ENCODE measurements at regions not wholly inside any gene's neighbourhood (a gene's known extent, or its start where the extent isn't known, plus 50 kb on each side); places are given as distances from the start of the nearest gene placed in this dataset.

GRCh38 chr12:22979854-22980469 is 355.0 kb downstream of the ETNK1 start:
- Histone ChIP-seq H3K9me3 (ENCODE audit: low read depth) (no peaks in the 10 kb centered on the region), H2AFZ (no peak overlapping the region), H3K79me2 (ENCODE audit: insufficient read depth) (no peaks in the 10 kb centered on the region), H3K27ac (no peak overlapping the region; the same call in 1 of the 2 replicates), H3K9ac (no peak overlapping the region), H3F3A (ENCODE audit: insufficient read depth) (peaks cover 23% of the 10 kb centered on the region), H3K27me3 (replicated peaks; ENCODE audit: insufficient read depth) (no peaks in the 10 kb centered on the region), H3K4me2 (ENCODE audit: unreplicated experiment) (no peak overlapping the region), H3K4me1 (ENCODE audit: insufficient read depth) (peaks cover 33% of the 10 kb centered on the region), H3K9me2 (ENCODE audit: insufficient read depth) (no peaks in the 10 kb centered on the region), H3K4me3 (no peak overlapping the region), H3K36me3 (ENCODE audit: low read depth) (no peaks in the 10 kb centered on the region), H4K20me1 (ENCODE audit: insufficient read depth) (no peaks in the 10 kb centered on the region)
- peak; percentile 13 for DNase-seq
- TF ChIP-seq EZH2phosphoT487 (IDR thresholded peaks at IDR 0.05; ENCODE audit: insufficient read depth, low read depth) (no peak), EZH2 (IDR thresholded peaks at IDR 0.05; ENCODE audit: insufficient read depth, poor library complexity, severe bottlenecking) (no peak)
- in situ Hi-C loops (cut with MboI) = no loop called here
- WGBS, 2 experiments (ENCODE audit: low coverage in 1 of 2, low lambda C conversion rate in 2 of 2, missing lambda C conversion rate in 2 of 2) = 65 to 66% methylated on average over 5 of the region's 5 CpGs

- Histone ChIP-seq H3K27ac (no peak overlapping the region), H3K36me3 (ENCODE audit: low read depth) (no peaks in the 10 kb centered on the region), H3K79me2 (ENCODE audit: insufficient read depth) (no peaks in the 10 kb centered on the region), H2AFZ (no peak overlapping the region), H3K9me2 (ENCODE audit: insufficient read depth) (no peaks in the 10 kb centered on the region), H4K20me1 (ENCODE audit: insufficient read depth) (no peaks in the 10 kb centered on the region), H3K4me1 (ENCODE audit: insufficient read depth) (peaks cover 17% of the 10 kb centered on the region), H3K9ac (no peak overlapping the region), H3F3A (ENCODE audit: insufficient read depth) (peaks cover 10% of the 10 kb centered on the region), H3K4me3 (no peak overlapping the region), H3K27me3 (replicated peaks; ENCODE audit: insufficient read depth) (no peaks in the 10 kb centered on the region), H3K9me3 (ENCODE audit: low read depth) (no peaks in the 10 kb centered on the region), H3K4me2 (ENCODE audit: unreplicated experiment) (no peak overlapping the region)
- in situ Hi-C loops (cut with MboI) = no loop called here
- WGBS, 2 experiments (ENCODE audit: low coverage in 1 of 2, low lambda C conversion rate in 2 of 2, missing lambda C conversion rate in 2 of 2) = 68 to 72% methylated on average over 3 of the region's 3 CpGs
- no peak for TF ChIP-seq EZH2 (IDR thresholded peaks at IDR 0.05; ENCODE audit: insufficient read depth, poor library complexity, severe bottlenecking)
- TF ChIP-seq EZH2phosphoT487 (IDR thresholded peaks at IDR 0.05; ENCODE audit: insufficient read depth, low read depth) = no peak
- peak; percentile 39 for DNase-seq
These were observed 356.7 kb downstream of the ETNK1 start for GRCh38 chr12:22981711-22982110.

DNA sequence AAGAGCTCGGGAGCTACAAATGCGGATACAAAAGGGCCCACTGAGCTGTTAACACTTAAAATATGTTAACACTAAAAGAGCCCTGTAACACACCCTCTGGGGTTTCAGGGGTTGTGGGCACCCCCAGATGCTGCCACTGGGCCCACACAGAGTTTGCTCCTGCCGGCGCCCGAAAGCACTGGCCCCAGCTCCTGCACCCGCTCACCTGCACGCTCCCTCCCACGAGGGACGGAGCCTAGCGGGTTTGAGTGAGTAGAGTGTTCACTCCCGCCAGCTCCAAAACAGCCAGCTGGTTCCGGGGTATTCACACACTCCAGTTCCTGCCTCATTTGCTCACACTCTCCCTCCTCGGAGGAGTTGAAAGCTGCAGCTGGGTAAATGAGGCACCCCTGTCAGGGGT is 357.7 kb downstream of the ETNK1 start:
- no peaks in the 10 kb centered on the region for H3K79me2 ChIP-seq (ENCODE audit: insufficient read depth)
- no peak overlapping the region for H3K4me3 ChIP-seq
- TF ChIP-seq EZH2phosphoT487 (IDR thresholded peaks at IDR 0.05; ENCODE audit: insufficient read depth, low read depth) (no peak), EZH2 (IDR thresholded peaks at IDR 0.05; ENCODE audit: insufficient read depth, poor library complexity, severe bottlenecking) (no peak)
- no peaks in the 10 kb centered on the region for H3K27me3 ChIP-seq (replicated peaks; ENCODE audit: insufficient read depth)
- in situ Hi-C loops (cut with MboI) = no loop called here
- H3K4me2 ChIP-seq (ENCODE audit: unreplicated experiment) = no peak overlapping the region
- peaks cover 10% of the 10 kb centered on the region for H3F3A ChIP-seq (ENCODE audit: insufficient read depth)
- H3K9ac ChIP-seq = no peak overlapping the region
- H2AFZ ChIP-seq = no peak overlapping the region
- 84 to 85% methylated on average over 12 to 13 of the region's 13 CpGs for WGBS, 2 experiments (ENCODE audit: low coverage in 1 of 2, low lambda C conversion rate in 2 of 2, missing lambda C conversion rate in 2 of 2)
- no peak for DNase-seq
- no peaks in the 10 kb centered on the region for H4K20me1 ChIP-seq (ENCODE audit: insufficient read depth)
- no peaks in the 10 kb centered on the region for H3K36me3 ChIP-seq (ENCODE audit: low read depth)
- H3K9me2 ChIP-seq (ENCODE audit: insufficient read depth) = no peaks in the 10 kb centered on the region
- H3K27ac ChIP-seq = no peak overlapping the region
- H3K9me3 ChIP-seq (ENCODE audit: low read depth) = no peaks in the 10 kb centered on the region
- peaks cover 22% of the 10 kb centered on the region for H3K4me1 ChIP-seq (ENCODE audit: insufficient read depth)

DNA sequence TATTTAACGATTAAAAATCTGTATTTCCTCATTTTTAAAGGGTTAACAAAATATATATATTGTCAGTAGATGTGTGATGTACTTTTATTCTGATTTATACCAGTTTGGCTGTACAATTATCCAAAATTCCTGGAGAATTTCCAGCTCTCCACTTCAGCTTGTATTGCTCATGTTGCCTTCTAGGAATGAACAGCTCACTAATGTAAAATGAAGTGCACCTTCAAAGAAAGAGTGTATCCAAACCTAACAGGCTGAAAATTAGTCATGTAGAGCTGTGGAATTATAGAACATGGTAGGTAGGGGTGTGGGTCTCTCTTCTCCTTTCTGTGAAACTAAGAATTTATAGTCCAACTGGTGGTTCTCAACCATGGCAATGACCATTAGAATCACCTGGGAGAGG is 362.0 kb downstream of the ETNK1 start:
- in situ Hi-C loops (cut with MboI) = no loop called here
- Histone ChIP-seq H3K9ac (no peak overlapping the region), H3K4me1 (ENCODE audit: insufficient read depth) (peaks cover 4% of the 10 kb centered on the region), H3K27ac (no peak overlapping the region), H2AFZ (no peak overlapping the region), H3K9me2 (ENCODE audit: insufficient read depth) (no peaks in the 10 kb centered on the region), H3K4me3 (no peak overlapping the region), H3K27me3 (replicated peaks; ENCODE audit: insufficient read depth) (peaks cover 5% of the 10 kb centered on the region), H4K20me1 (ENCODE audit: insufficient read depth) (no peaks in the 10 kb centered on the region), H3K79me2 (ENCODE audit: insufficient read depth) (no peaks in the 10 kb centered on the region), H3F3A (ENCODE audit: insufficient read depth) (no peaks in the 10 kb centered on the region), H3K9me3 (ENCODE audit: low read depth) (no peaks in the 10 kb centered on the region), H3K36me3 (ENCODE audit: low read depth) (no peaks in the 10 kb centered on the region), H3K4me2 (ENCODE audit: unreplicated experiment) (no peak overlapping the region)
- no peak for TF ChIP-seq EZH2 (IDR thresholded peaks at IDR 0.05; ENCODE audit: insufficient read depth, poor library complexity, severe bottlenecking)
- TF ChIP-seq EZH2phosphoT487 (IDR thresholded peaks at IDR 0.05; ENCODE audit: insufficient read depth, low read depth) = no peak
- DNase-seq = peak; percentile 40
- 64 to 70% methylated on average over 1 of the region's 1 CpG for WGBS, 2 experiments (ENCODE audit: low coverage in 1 of 2, low lambda C conversion rate in 2 of 2, missing lambda C conversion rate in 2 of 2)

All from GM23248 (cell line).